GM18861 (cell line): ENCODE measurements at regions not wholly inside any gene's neighbourhood (a gene's known extent, or its start where the extent isn't known, plus 50 kb on each side); places are given as distances from the start of the nearest gene placed in this dataset.
"Not testable (repeated sequence)": the region's sequence is repeated elsewhere in the genome, so short reads cannot be mapped to it uniquely, and the experiment has no call there.

Source experiments
- ATAC-seq: cut with Tn5 transposase; IDR thresholded peaks from one replicate; pipeline ENCODE4 v1.9.1; 2021; ENCODE audit not compliant: unreplicated experiment

- ATAC-seq, result no peak
Measured at GRCh38 chr12:126907900-126908764, 1358.8 kb upstream of the TMEM132C start.

- no peak for ATAC-seq
Measured at GRCh38 chr12:126908765-126909142, 1358.2 kb upstream of the TMEM132C start.

GRCh38 chr12:126910570-126910969, 1356.4 kb upstream of the TMEM132C start:
- ATAC-seq, result no peak

GRCh38 chr12:126912111-126912510, 1354.9 kb upstream of the TMEM132C start:
- no peak for ATAC-seq

GRCh38 chr12:126914170-126914793, 1352.7 kb upstream of the TMEM132C start:
- ATAC-seq, result no peak

- ATAC-seq, result no peak
Measured at GRCh38 chr12:126915309-126915708, 1351.7 kb upstream of the TMEM132C start.

- ATAC-seq, result no peak
Measured at GRCh38 chr12:126926023-126926594, 1340.9 kb upstream of the TMEM132C start.

- no peak for ATAC-seq
Measured at GRCh38 chr12:126930234-126930633, 1336.7 kb upstream of the TMEM132C start.

- no peak for ATAC-seq
Measured at GRCh38 chr12:126932156-126932555, 1334.8 kb upstream of the TMEM132C start.

- no peak for ATAC-seq
Measured at GRCh38 chr12:126935435-126935834, 1331.5 kb upstream of the TMEM132C start.

GRCh38 chr12:126936181-126936851, 1330.7 kb upstream of the TMEM132C start:
- no peak for ATAC-seq

- no peak for ATAC-seq
Measured at GRCh38 chr12:126937431-126937830, 1329.5 kb upstream of the TMEM132C start.

- no peak for ATAC-seq
Measured at GRCh38 chr12:126944684-126945083, 1322.3 kb upstream of the TMEM132C start.

- ATAC-seq, result not testable (repeated sequence)
Measured at GRCh38 chr12:126946958-126947357, 1320.0 kb upstream of the TMEM132C start.

GRCh38 chr12:126949558-126949957, 1317.4 kb upstream of the TMEM132C start:
- no peak for ATAC-seq

GRCh38 chr12:126950266-126950665, 1316.7 kb upstream of the TMEM132C start:
- ATAC-seq, result no peak

- no peak for ATAC-seq
Measured at GRCh38 chr12:126952096-126953007, 1314.6 kb upstream of the TMEM132C start.

- ATAC-seq, result no peak
Measured at GRCh38 chr12:126953365-126953889, 1313.5 kb upstream of the TMEM132C start.

GRCh38 chr12:126960221-126960620, 1306.7 kb upstream of the TMEM132C start:
- no peak for ATAC-seq

GRCh38 chr12:126960709-126961108, 1306.3 kb upstream of the TMEM132C start:
- no peak for ATAC-seq
